Rectal smooth muscle tissue (tissue), 1 donor: ENCODE measurements at regions not wholly inside any gene's neighbourhood (a gene's known extent, or its start where the extent isn't known, plus 50 kb on each side); places are given as distances from the start of the nearest gene placed in this dataset.
A peak's percentile ranks its signal among the peaks of the same experiment; 100 is the strongest.

Source experiments
- H3K27ac ChIP-seq: one replicate; pipeline ENCODE4 v1.7.0; 2013; ENCODE audit warnings: low read depth, low read length, inconsistent platforms
- H3K27me3 ChIP-seq: one replicate; pipeline ENCODE4 v1.7.0; 2013; ENCODE audit warnings: low read length; ENCODE audit not compliant: control insufficient read depth, insufficient read depth
- H3K36me3 ChIP-seq: one replicate; pipeline ENCODE4 v1.7.0; 2013; ENCODE audit warnings: low read length; ENCODE audit not compliant: control insufficient read depth, insufficient read depth
- H3K4me1 ChIP-seq: one replicate; pipeline ENCODE4 v1.7.0; 2013; ENCODE audit warnings: low read length; ENCODE audit not compliant: control insufficient read depth, insufficient read depth
- H3K4me3 ChIP-seq: one replicate; pipeline ENCODE4 v1.7.0; 2013; ENCODE audit warnings: low read length
- H3K9ac ChIP-seq: one replicate; pipeline ENCODE4 v1.7.0; 2013; ENCODE audit warnings: low read length

DNA sequence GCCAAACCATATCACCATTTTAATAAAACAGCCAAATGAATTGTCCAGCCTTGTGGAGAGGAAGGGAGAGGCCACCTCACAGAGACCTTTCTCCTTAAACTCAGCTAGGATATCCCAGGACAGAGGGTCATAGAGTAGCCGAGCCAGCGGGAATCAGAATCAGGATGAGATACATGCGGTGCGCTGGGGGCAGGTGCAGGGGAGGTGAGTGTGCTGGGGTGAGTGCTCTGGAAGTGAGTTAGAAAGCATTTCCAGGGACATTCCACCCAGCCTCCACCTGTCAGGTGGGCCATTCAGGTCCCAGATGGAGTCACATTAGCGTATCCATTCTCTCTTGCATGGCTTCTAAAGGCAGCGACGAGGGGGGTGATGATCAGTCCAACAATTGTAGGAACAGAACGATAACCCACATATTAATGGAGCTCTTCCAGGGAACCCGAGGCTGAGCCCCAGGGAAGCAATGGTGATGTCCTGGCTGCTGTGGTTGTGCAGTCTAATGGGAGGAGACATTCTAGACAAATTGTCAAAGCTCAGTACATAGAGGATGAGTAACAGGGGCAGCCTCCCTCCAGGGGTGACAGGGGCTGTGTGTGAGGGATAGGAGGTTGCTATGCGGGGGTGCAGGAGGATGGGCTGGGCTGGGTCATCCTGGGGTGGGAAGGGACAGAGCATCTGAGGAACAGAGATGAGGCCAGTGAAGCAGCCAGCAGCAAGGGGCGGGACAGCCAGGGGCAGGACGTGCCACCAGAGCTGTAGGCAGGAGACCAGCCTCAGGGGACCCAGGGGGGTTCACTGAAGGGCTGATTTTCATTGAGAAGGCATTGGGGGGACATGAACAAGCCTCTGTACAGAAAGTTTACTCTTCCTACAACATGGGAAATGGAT lies 88.7 kb upstream of the FRMD1 start:
- no peak overlapping the region for H3K27ac ChIP-seq
- no peaks in the 10 kb centered on the region for H3K27me3 ChIP-seq
- H3K4me1 ChIP-seq = peaks cover 10% of the 10 kb centered on the region
- H3K4me3 ChIP-seq = no peak overlapping the region
- no peak overlapping the region for H3K9ac ChIP-seq
- no peaks in the 10 kb centered on the region for H3K36me3 ChIP-seq

DNA sequence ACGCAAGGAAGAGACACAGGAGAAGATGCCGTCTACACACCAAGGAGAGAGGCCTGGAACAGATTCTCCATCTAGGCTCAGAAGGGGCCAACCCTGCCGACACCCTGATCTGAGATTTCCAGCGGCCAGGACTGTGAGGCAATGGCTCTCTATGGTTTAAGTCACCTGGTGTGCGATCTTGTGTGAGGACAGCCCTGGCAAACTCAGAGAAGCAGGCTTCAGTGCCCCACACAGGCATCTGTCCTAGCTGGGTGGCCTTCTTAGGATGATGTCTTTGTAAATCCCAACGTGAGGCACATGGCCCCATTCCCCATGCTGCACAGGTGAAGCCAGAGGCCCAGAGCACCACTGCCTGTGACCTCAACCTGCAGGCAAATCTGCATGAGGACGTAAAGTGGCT lies 87.6 kb upstream of the FRMD1 start:
- no peaks in the 10 kb centered on the region for H3K36me3 ChIP-seq
- no peak overlapping the region for H3K4me3 ChIP-seq
- H3K4me1 ChIP-seq = peaks cover 15% of the 10 kb centered on the region
- H3K9ac ChIP-seq = no peak overlapping the region
- H3K27me3 ChIP-seq = no peaks in the 10 kb centered on the region
- no peak overlapping the region for H3K27ac ChIP-seq

DNA sequence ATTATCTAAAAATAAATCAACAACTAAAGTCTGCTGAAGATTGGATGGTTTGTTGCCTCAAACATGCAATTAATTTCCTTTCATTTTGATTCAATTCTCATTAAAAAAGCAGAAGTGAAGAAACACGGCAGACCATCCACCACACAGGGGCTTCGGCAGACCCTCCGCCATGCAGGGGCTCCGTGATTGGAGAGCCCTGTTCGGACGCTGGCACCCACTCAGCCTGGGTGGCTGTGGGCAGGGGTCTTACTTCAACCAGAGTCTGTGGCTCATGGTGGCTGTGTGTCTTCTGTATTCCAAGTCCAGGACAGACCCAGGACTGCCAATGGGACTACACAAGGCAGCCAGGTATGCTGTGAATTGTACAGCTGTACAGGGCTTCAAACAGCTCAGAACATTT lies 86.9 kb upstream of the FRMD1 start:
- Histone ChIP-seq H3K4me1 (peaks cover 15% of the 10 kb centered on the region), H3K9ac (no peak overlapping the region), H3K27me3 (no peaks in the 10 kb centered on the region), H3K4me3 (no peak overlapping the region), H3K27ac (no peak overlapping the region), H3K36me3 (no peaks in the 10 kb centered on the region)

DNA sequence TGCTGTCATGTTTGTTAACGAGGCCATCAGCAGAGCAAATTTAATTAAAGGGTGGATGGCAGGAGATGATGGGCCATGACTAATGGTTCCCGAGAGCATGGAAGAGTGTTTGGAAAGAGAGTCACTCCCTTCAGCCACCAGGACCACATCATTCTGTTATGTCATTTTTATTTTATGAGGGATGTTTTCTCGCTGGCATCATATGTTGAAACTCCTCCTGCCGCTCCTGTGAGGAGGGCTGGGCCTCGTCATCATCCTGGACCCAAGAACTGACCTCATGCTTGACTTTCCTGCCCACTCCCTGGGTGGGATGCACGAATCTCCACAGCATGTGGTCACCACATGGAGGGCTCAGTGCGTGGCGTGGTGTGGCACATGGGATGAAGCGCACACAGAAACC lies 86.4 kb upstream of the FRMD1 start:
- Histone ChIP-seq H3K4me1 (peaks cover 15% of the 10 kb centered on the region), H3K9ac (no peak overlapping the region), H3K4me3 (no peak overlapping the region), H3K27me3 (no peaks in the 10 kb centered on the region), H3K27ac (no peak overlapping the region), H3K36me3 (no peaks in the 10 kb centered on the region)

DNA sequence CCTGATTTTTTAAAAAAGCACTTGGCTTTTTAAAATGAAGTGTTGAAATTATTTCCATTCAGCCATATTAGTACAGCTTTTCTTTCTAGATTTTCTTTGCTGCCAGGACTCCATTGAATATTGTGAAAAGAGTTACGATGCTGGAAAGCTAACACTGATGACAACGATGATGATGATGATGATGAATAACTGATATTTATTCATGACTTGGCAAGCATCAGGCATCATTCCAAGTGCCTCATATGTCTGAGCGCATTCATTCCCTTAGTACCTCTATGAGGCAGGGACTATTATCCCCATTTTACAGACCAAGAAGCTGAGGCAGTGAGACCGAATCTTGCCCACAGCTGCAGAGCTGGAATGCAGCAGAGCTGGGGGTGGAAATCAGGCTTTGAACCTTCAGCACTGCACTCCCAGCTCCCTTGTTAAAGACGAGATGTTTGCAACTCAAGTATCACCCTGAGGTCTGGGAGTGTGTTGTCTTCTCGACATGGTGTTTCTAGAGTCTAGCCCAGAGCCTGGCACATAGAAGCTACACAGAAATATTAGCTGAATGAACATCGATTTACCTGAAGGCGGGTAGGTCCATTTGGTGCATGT lies 85.5 kb upstream of the FRMD1 start:
- Histone ChIP-seq H3K27ac (no peak overlapping the region), H3K36me3 (no peaks in the 10 kb centered on the region), H3K4me3 (no peak overlapping the region), H3K27me3 (no peaks in the 10 kb centered on the region), H3K9ac (no peak overlapping the region), H3K4me1 (peaks cover 15% of the 10 kb centered on the region)

DNA sequence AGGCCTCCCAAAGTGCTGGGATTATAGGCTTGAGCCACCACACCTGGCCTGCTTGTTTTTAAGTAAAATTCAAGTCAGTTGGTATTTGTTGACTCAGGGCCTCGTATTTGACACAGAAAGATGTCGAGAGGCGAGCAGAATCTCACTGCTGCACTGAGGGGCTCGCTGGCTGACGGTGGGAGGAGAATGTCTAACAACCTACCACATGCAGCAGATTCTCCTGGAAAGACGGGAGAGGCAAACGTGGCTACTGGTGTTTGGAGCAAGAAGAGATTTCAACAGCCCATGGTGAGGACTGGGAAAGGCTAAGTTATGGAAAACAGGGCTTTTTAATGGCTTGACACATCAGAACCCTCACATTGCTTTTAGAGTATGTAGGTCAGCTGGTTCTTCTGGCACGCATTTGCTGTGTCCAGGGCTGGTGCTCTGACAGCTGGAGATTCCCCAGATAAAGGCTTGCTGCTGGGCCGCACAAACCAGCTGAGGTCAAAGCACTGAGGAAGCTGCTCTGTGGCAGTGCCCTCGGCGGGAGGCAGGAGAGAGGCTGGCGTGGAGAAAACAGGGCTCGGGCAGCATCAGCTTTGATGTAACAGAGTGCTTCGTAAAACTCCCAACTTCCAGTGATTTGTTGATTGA lies 84.2 kb upstream of the FRMD1 start:
- peaks cover 18% of the 10 kb centered on the region for H3K4me1 ChIP-seq
- H3K27ac ChIP-seq = peak overlapping the region; percentile 83
- H3K36me3 ChIP-seq = no peaks in the 10 kb centered on the region
- H3K27me3 ChIP-seq = no peaks in the 10 kb centered on the region
- no peak overlapping the region for H3K9ac ChIP-seq
- H3K4me3 ChIP-seq = no peak overlapping the region

DNA sequence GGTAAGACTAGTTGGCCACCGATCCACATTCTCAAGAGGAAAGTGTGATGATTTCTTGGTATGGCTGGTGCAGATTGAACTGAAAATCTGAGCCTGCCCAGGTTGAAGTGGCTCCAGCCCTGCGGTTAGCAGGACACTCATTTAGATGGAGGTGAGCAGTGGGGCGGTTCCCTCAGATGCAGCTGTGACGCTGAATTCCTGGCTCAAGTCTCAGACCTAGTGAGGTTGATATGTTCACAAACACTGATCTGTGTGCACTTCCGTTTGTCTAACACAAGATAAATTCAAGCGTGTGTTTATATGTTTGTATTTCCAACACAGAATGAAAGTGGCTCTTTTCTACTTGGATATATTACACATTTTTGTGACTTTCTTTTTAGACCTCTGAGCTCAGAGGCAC lies 83.4 kb upstream of the FRMD1 start:
- H3K36me3 ChIP-seq = no peaks in the 10 kb centered on the region
- H3K9ac ChIP-seq = no peak overlapping the region
- H3K4me3 ChIP-seq = no peak overlapping the region
- no peaks in the 10 kb centered on the region for H3K27me3 ChIP-seq
- peak overlapping the region; percentile 83 for H3K27ac ChIP-seq
- peaks cover 27% of the 10 kb centered on the region for H3K4me1 ChIP-seq

DNA sequence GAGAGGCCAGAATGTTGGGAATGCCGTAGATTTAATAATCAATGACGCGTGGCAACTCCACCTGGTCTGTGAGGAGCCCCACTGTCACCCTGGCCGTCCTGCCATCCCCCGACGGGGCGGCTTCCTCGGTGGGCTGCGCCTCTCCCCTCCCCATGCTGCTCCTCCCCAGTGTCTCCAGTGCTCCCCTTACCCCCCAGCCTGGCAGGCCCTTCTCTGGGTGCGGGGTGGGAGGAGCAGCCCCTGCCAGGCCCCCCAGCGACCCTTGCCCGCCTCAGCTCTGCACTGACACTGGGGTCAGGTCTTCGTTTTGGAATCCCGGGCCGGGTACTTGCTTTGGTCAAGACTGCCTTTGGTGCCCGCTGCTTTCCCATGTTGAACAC lies 82.3 kb upstream of the FRMD1 start:
- no peak overlapping the region for H3K4me3 ChIP-seq
- peaks cover 35% of the 10 kb centered on the region for H3K4me1 ChIP-seq
- no peaks in the 10 kb centered on the region for H3K36me3 ChIP-seq
- H3K27me3 ChIP-seq = no peaks in the 10 kb centered on the region
- H3K9ac ChIP-seq = no peak overlapping the region
- H3K27ac ChIP-seq = no peak overlapping the region

DNA sequence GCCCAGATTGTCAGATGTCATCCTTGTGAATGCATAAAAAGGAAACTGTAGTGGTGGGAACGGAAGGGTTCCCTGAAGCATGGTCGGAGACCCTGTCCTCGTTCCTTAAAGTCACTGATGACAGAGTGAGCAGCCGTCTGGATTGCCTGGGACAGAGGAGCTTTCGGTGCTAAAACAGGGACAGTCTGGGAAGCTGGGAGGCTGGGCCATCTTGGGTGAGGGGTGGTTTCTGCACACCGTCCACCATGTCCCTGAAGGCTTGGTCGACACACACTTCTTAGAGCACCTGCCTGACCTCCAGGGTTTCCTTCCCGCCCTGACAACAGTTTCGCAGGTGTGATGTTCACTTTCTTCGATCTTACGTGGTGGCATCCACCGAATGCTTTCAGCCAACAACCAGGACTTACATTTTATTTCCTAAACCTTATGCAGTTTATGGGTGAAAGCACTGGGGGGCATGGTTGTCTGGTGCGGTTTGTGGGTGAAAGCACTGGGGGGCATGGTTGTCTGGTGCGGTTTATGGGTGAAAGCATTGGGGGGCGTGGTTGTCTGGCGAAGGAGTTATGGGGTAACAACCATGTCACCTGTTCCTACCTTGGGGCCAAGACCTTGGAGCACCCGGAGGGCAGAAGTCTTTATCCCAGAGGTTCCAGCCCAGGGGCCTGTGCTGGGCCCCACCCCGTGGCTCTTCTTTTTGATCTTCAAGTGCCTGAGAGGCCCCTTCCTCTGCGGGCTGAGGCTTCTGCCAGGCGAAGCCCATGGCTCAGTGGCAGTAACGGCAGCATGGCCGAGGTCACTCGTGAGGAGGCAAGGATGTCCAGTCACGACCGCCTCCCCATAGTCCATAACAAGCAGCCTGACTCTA lies 81.7 kb upstream of the FRMD1 start:
- H3K4me1 ChIP-seq = peaks cover 35% of the 10 kb centered on the region
- H3K27me3 ChIP-seq = no peaks in the 10 kb centered on the region
- H3K36me3 ChIP-seq = no peaks in the 10 kb centered on the region
- H3K27ac ChIP-seq = no peak overlapping the region
- no peak overlapping the region for H3K4me3 ChIP-seq
- no peak overlapping the region for H3K9ac ChIP-seq

DNA sequence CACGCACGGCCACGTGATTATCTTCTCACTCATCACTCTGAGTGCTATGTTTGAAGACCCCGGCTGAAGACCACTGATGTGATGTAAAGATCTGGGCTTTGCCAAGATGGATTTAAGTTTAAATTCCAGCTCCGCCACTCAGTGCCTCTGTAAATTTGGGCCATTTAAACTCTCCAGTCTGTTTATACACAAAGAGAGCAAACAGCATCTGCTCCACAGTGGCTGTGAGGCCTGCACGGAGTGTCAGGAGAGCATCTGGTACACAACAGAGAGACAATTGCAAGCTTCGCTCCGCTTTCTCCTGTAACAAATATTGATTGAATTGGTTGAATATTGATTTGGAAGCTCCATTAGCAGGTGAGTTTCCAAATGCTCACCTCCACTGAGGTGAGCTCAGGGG lies 80.5 kb upstream of the FRMD1 start:
- Histone ChIP-seq H3K4me3 (no peak overlapping the region), H3K36me3 (no peaks in the 10 kb centered on the region), H3K27me3 (no peaks in the 10 kb centered on the region), H3K27ac (no peak overlapping the region), H3K4me1 (peaks cover 35% of the 10 kb centered on the region), H3K9ac (no peak overlapping the region)

DNA sequence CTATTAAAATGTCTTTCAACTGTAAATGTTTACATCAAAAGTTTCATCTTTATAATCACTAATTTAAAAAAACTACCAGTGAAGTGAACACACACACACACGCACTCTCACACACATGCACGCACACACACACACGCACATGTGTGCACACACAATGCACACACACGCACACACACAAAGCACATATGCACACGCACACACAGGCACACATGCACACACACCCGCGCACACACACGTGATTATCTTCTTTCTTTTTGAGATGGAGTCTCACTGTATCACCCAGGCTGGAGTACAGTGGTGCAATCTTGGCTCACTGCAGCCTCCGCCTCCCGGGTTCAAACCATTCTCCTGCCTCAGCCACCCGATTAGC lies 80.0 kb upstream of the FRMD1 start:
- H3K36me3 ChIP-seq = no peaks in the 10 kb centered on the region
- H3K27me3 ChIP-seq = no peaks in the 10 kb centered on the region
- no peak overlapping the region for H3K4me3 ChIP-seq
- H3K9ac ChIP-seq = no peak overlapping the region
- peaks cover 35% of the 10 kb centered on the region for H3K4me1 ChIP-seq
- no peak overlapping the region for H3K27ac ChIP-seq
